ENCODE measurements at regions not wholly inside any gene's neighbourhood (a gene's known extent, or its start where the extent isn't known, plus 50 kb on each side); places are given as distances from the start of the nearest gene placed in this dataset.

DNA sequence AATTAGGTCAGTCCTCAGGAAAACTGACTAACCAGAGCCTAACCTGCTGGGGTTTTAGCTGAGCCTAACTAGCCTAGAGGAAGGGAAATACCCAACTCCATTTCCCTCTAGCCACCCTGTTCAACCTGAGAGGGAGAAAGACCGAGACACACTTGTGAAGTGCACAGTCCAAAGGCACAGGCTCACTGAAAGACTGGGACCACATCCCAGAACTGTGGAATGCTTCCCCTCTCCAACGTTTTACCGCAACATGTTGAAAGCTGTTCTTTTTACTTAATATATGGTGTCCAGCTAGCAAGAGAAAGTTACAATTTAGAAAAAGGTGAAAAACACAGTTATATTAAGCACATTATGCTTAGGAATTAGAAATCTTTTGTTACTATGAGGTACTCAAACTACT lies 76.8 kb upstream of the SIMC1 start:
- no peak overlapping the region for H3K4me3 ChIP-seq (ENCODE audit: low read depth, low read length)
- no peak for TF ChIP-seq CTCF (IDR thresholded peaks at IDR 0.05; ENCODE audit: insufficient read depth, low read length)
- peak; percentile 76 for DNase-seq (ENCODE audit: low read depth)

- H3K4me3 ChIP-seq (ENCODE audit: low read depth, low read length) = no peak overlapping the region
- no peak for TF ChIP-seq CTCF (IDR thresholded peaks at IDR 0.05; ENCODE audit: insufficient read depth, low read length)
- DNase-seq (ENCODE audit: low read depth) = peak; percentile 58
These were observed 76.0 kb upstream of the SIMC1 start for GRCh38 chr5:176162198-176162597.

DNA sequence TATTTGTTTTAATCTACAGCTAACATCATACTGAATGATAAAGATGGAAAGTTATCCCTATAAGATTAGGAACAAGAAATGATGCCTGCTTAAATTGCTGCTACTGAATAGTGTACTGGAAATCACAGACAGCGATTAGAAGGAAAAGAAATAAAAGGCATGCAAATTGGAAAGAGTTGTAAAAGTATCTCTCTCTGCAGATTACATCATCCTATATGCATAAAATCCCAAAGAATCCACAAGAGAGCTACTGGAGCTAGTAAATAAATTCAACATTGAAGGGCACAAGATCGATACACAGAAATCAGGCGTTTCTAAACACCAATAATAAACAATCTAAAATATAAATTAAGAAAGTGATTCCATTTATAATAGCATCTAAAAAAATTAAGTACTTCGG lies 75.3 kb upstream of the SIMC1 start:
- TF ChIP-seq CTCF (IDR thresholded peaks at IDR 0.05; ENCODE audit: insufficient read depth, low read length) = no peak
- H3K4me3 ChIP-seq (ENCODE audit: low read depth, low read length) = no peak overlapping the region
- no peak for DNase-seq (ENCODE audit: low read depth)

GRCh38 chr5:176166427-176166826 lies 71.8 kb upstream of the SIMC1 start:
- DNase-seq (ENCODE audit: low read depth) = no peak
- no peak overlapping the region for H3K4me3 ChIP-seq (ENCODE audit: low read depth, low read length)
- no peak for TF ChIP-seq CTCF (IDR thresholded peaks at IDR 0.05; ENCODE audit: insufficient read depth, low read length)

- H3K4me3 ChIP-seq (ENCODE audit: low read depth, low read length) = no peak overlapping the region
- DNase-seq (ENCODE audit: low read depth) = no peak
- no peak for TF ChIP-seq CTCF (IDR thresholded peaks at IDR 0.05; ENCODE audit: insufficient read depth, low read length)
These were observed 70.4 kb upstream of the SIMC1 start for GRCh38 chr5:176167800-176168199.

- no peak overlapping the region for H3K4me3 ChIP-seq (ENCODE audit: low read depth, low read length)
- TF ChIP-seq CTCF (IDR thresholded peaks at IDR 0.05; ENCODE audit: insufficient read depth, low read length) = no peak
- no peak for DNase-seq (ENCODE audit: low read depth)
These were observed 68.7 kb upstream of the SIMC1 start for GRCh38 chr5:176169393-176170063.

DNA sequence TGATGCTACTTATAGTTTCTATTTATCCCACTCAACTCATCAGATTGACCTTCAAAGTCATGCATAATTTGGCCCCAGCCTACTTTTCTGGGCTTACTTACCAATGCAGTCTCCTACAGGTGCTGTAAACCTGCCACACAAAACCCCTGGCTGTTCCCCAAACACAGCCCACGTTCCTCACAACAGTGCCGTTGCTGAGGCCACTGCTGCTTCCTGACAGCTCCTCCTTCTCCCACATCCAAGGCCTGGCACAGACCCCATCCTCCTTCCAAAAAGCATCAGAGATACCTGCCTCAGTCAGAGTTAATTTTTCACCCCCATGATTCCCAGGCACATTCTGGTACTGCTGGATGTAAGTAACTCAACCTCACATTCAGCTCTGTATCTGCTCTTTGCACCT lies 68.1 kb upstream of the SIMC1 start:
- no peak for TF ChIP-seq CTCF (IDR thresholded peaks at IDR 0.05; ENCODE audit: insufficient read depth, low read length)
- H3K4me3 ChIP-seq (ENCODE audit: low read depth, low read length) = no peak overlapping the region
- DNase-seq (ENCODE audit: low read depth) = no peak

All from fibroblast of the aortic adventitia (primary cell).